ENCODE measurements at regions not wholly inside any gene's neighbourhood (a gene's known extent, or its start where the extent isn't known, plus 50 kb on each side); places are given as distances from the start of the nearest gene placed in this dataset.

- H3K79me2 ChIP-seq (ENCODE audit: insufficient read depth, low read length) = no peaks in the 10 kb centered on the region
- H3K4me3 ChIP-seq (ENCODE audit: low read length, poor library complexity, severe bottlenecking) = no peak overlapping the region
- no peaks in the 10 kb centered on the region for H3K9me2 ChIP-seq (replicated peaks; ENCODE audit: low read depth, low read length)
- H3K4me2 ChIP-seq (ENCODE audit: low read depth, low read length, poor library complexity, severe bottlenecking) = no peak overlapping the region
- no peak overlapping the region for H3K9ac ChIP-seq (ENCODE audit: low read depth, low read length, poor library complexity, severe bottlenecking)
- no peaks in the 10 kb centered on the region for H3K36me3 ChIP-seq (ENCODE audit: insufficient read depth, low read length)
- H3K27me3 ChIP-seq (ENCODE audit: insufficient read depth, low read length, poor library complexity, severe bottlenecking) = no peaks in the 10 kb centered on the region
- no peaks in the 10 kb centered on the region for H3F3A ChIP-seq (ENCODE audit: low read depth)
- no peaks in the 10 kb centered on the region for H4K20me1 ChIP-seq (ENCODE audit: insufficient read depth, low read length, poor library complexity, severe bottlenecking)
- no peak for TF ChIP-seq EZH2phosphoT487 (IDR thresholded peaks at IDR 0.05; ENCODE audit: borderline replicate concordance)
- TF ChIP-seq, protein P1, sequence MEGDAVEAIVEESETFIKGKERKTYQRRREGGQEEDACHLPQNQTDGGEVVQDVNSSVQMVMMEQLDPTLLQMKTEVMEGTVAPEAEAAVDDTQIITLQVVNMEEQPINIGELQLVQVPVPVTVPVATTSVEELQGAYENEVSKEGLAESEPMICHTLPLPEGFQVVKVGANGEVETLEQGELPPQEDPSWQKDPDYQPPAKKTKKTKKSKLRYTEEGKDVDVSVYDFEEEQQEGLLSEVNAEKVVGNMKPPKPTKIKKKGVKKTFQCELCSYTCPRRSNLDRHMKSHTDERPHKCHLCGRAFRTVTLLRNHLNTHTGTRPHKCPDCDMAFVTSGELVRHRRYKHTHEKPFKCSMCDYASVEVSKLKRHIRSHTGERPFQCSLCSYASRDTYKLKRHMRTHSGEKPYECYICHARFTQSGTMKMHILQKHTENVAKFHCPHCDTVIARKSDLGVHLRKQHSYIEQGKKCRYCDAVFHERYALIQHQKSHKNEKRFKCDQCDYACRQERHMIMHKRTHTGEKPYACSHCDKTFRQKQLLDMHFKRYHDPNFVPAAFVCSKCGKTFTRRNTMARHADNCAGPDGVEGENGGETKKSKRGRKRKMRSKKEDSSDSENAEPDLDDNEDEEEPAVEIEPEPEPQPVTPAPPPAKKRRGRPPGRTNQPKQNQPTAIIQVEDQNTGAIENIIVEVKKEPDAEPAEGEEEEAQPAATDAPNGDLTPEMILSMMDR (conservative IDR thresholded peaks at IDR 0.05; ENCODE audit: low read length) = no peak
- no peak overlapping the region for H2AFZ ChIP-seq (ENCODE audit: low read length)
- no peaks in the 10 kb centered on the region for H3K4me1 ChIP-seq (ENCODE audit: insufficient read depth, low read length, poor library complexity, severe bottlenecking)
- H3K9me3 ChIP-seq (ENCODE audit: insufficient read depth, low read depth, low read length) = peaks cover 12% of the 10 kb centered on the region; the same call in 1 of the 2 replicates
Observed at GRCh38 chr1:157218671-157219070, 80.5 kb upstream of the ETV3 start.

DNA sequence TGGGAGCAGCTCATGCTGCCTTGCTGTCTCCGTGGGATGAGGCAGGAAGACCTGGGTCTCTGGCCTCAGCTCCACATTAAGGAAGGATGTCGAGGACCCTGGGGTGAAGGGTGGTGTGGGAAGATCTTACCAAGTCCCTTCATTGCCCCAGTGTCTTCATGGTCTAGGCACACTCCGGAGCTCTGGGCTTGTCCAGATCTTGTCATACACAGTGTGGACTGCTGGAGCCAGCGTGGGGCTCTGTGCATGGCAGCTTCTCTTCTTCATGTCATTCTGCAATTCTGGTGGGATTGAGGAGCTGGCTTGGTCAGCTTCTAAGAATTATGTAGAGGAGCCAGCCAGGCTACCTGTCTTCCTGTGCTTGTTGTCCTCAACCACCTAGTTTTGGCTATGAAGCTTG lies 79.3 kb upstream of the ETV3 start:
- no peak overlapping the region for H3K4me2 ChIP-seq (ENCODE audit: low read depth, low read length, poor library complexity, severe bottlenecking)
- H3K79me2 ChIP-seq (ENCODE audit: insufficient read depth, low read length) = no peaks in the 10 kb centered on the region
- H3K9me2 ChIP-seq (replicated peaks; ENCODE audit: low read depth, low read length) = no peaks in the 10 kb centered on the region
- no peak overlapping the region for H3K4me3 ChIP-seq (ENCODE audit: low read length, poor library complexity, severe bottlenecking)
- TF ChIP-seq, protein P1 (conservative IDR thresholded peaks at IDR 0.05; ENCODE audit: low read length) = no peak
- no peak for TF ChIP-seq EZH2phosphoT487 (IDR thresholded peaks at IDR 0.05; ENCODE audit: borderline replicate concordance)
- H3K27me3 ChIP-seq (ENCODE audit: insufficient read depth, low read length, poor library complexity, severe bottlenecking) = no peaks in the 10 kb centered on the region
- H3K9ac ChIP-seq (ENCODE audit: low read depth, low read length, poor library complexity, severe bottlenecking) = no peak overlapping the region
- H3F3A ChIP-seq (ENCODE audit: low read depth) = no peaks in the 10 kb centered on the region
- H3K9me3 ChIP-seq (ENCODE audit: insufficient read depth, low read depth, low read length) = peaks cover 12% of the 10 kb centered on the region; the same call in 1 of the 2 replicates
- H3K36me3 ChIP-seq (ENCODE audit: insufficient read depth, low read length) = no peaks in the 10 kb centered on the region
- no peak overlapping the region for H2AFZ ChIP-seq (ENCODE audit: low read length)
- no peaks in the 10 kb centered on the region for H3K4me1 ChIP-seq (ENCODE audit: insufficient read depth, low read length, poor library complexity, severe bottlenecking)
- no peaks in the 10 kb centered on the region for H4K20me1 ChIP-seq (ENCODE audit: insufficient read depth, low read length, poor library complexity, severe bottlenecking)

DNA sequence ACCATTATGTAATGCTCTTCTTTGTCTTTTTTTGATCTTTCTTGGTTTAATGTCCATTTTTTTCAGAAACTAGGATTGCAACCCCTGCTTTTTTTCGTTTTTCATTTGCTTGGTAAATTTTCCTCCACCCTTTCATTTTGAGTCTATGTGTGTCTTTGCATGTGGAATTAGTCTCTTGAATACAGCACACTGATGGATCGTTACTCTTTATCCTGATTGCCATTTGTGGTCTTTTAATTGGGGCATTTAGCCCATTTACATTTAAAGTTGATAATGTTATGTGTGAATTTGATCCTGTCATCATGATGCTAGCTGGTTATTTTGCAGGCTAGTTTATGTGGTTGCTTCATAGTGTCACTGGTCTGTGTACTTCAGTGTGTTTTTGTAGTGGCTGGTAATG lies 75.6 kb upstream of the ETV3 start:
- no peak overlapping the region for H3K9ac ChIP-seq (ENCODE audit: low read depth, low read length, poor library complexity, severe bottlenecking)
- no peak overlapping the region for H2AFZ ChIP-seq (ENCODE audit: low read length)
- H3K79me2 ChIP-seq (ENCODE audit: insufficient read depth, low read length) = no peaks in the 10 kb centered on the region
- no peak overlapping the region for H3K4me2 ChIP-seq (ENCODE audit: low read depth, low read length, poor library complexity, severe bottlenecking)
- H3K4me1 ChIP-seq (ENCODE audit: insufficient read depth, low read length, poor library complexity, severe bottlenecking) = no peaks in the 10 kb centered on the region
- TF ChIP-seq, protein P1 (conservative IDR thresholded peaks at IDR 0.05; ENCODE audit: low read length) = no peak
- no peak for TF ChIP-seq EZH2phosphoT487 (IDR thresholded peaks at IDR 0.05; ENCODE audit: borderline replicate concordance)
- no peaks in the 10 kb centered on the region for H3K36me3 ChIP-seq (ENCODE audit: insufficient read depth, low read length)
- no peaks in the 10 kb centered on the region for H3K9me2 ChIP-seq (replicated peaks; ENCODE audit: low read depth, low read length)
- H3K9me3 ChIP-seq (ENCODE audit: insufficient read depth, low read depth, low read length) = peaks cover 12% of the 10 kb centered on the region; the same call in 1 of the 2 replicates
- no peaks in the 10 kb centered on the region for H3F3A ChIP-seq (ENCODE audit: low read depth)
- peaks cover 8% of the 10 kb centered on the region for H3K27me3 ChIP-seq (ENCODE audit: insufficient read depth, low read length, poor library complexity, severe bottlenecking)
- no peaks in the 10 kb centered on the region for H4K20me1 ChIP-seq (ENCODE audit: insufficient read depth, low read length, poor library complexity, severe bottlenecking)
- H3K4me3 ChIP-seq (ENCODE audit: low read length, poor library complexity, severe bottlenecking) = no peak overlapping the region

Measured in Loucy (cell line).